AG09309 (cell line): ENCODE measurements at regions not wholly inside any gene's neighbourhood (a gene's known extent, or its start where the extent isn't known, plus 50 kb on each side); places are given as distances from the start of the nearest gene placed in this dataset.

Experiments
- DNase-seq: peaks from one replicate; pipeline ENCODE4 v3.0.0-alpha.2; 2010; ENCODE audit warnings: low read depth
- H3K4me3 ChIP-seq: 2 replicates; pipeline ENCODE4 v1.5.1; 2011; ENCODE audit warnings: mild to moderate bottlenecking, low read depth, low read length, moderate library complexity; ENCODE audit not compliant: control insufficient read depth
- CTCF ChIP-seq: IDR thresholded peaks from 2 replicates; pipeline ENCODE4 v1.5.1; 2011; ENCODE audit warnings: mild to moderate bottlenecking, low read depth, low read length, inconsistent platforms; ENCODE audit not compliant: insufficient read depth, control insufficient read depth; ENCODE audit errors: missing control alignments

- no peak for TF ChIP-seq CTCF
- no peak for DNase-seq
- H3K4me3 ChIP-seq: no peak overlapping the region
Observed at GRCh38 chr4:20333141-20333715, 81.5 kb downstream of the SLIT2 start.

- DNase-seq: no peak
- no peak for TF ChIP-seq CTCF
- H3K4me3 ChIP-seq: no peak overlapping the region
Observed at GRCh38 chr4:20337261-20337664, 85.6 kb downstream of the SLIT2 start.

- TF ChIP-seq CTCF: no peak
- H3K4me3 ChIP-seq: no peak overlapping the region
- no peak for DNase-seq
Observed at GRCh38 chr4:20338841-20339240, 87.1 kb downstream of the SLIT2 start.

- H3K4me3 ChIP-seq: no peak overlapping the region
- TF ChIP-seq CTCF: no peak
- DNase-seq: no peak
Observed at GRCh38 chr4:20341134-20341738, 89.5 kb downstream of the SLIT2 start.

GRCh38 chr4:20347531-20347930, 95.8 kb downstream of the SLIT2 start:
- no peak for DNase-seq
- no peak for TF ChIP-seq CTCF
- H3K4me3 ChIP-seq: no peak overlapping the region

GRCh38 chr4:20348411-20348810, 96.7 kb downstream of the SLIT2 start:
- H3K4me3 ChIP-seq: no peak overlapping the region
- no peak for TF ChIP-seq CTCF
- DNase-seq: no peak
